HL-60 (cell line): ENCODE measurements at regions not wholly inside any gene's neighbourhood (a gene's known extent, or its start where the extent isn't known, plus 50 kb on each side); places are given as distances from the start of the nearest gene placed in this dataset.

Experiments
- DNase-seq, 2 experiments: peaks; one replicate each; pipeline ENCODE4 v3.0.0-alpha.2; 2010 to 2020; ENCODE audit warnings: low read depth in 1 of 2, low spot score in 1 of 2
- H3K27ac ChIP-seq: fragments of 250-450 bp; sonication (Bioruptor Pico); replicated peaks from 2 replicates; pipeline ENCODE4 v1.5.1; 2020; ENCODE audit warnings: mild to moderate bottlenecking, moderate library complexity
- H3K27me3 ChIP-seq: fragments of 250-450 bp; sonication (Bioruptor Pico); 2 replicates; pipeline ENCODE4 v1.5.1; 2021; ENCODE audit warnings: mild to moderate bottlenecking, moderate library complexity; ENCODE audit not compliant: insufficient read depth, poor library complexity, severe bottlenecking
- H3K4me3 ChIP-seq: replicated peaks from 2 replicates; pipeline ENCODE4 v1.5.1; 2011; ENCODE audit warnings: mild to moderate bottlenecking, control low read depth, low read length; ENCODE audit not compliant: insufficient read depth
- CTCF ChIP-seq: IDR thresholded peaks from one replicate; pipeline ENCODE4 v1.5.1; 2011; ENCODE audit warnings: low read length, control low read depth, inconsistent platforms; ENCODE audit not compliant: insufficient read depth
- GABPA ChIP-seq: IDR thresholded peaks from 2 replicates; pipeline ENCODE4 v1.6.1; 2012; ENCODE audit warnings: low read depth
- POLR2AphosphoS5 ChIP-seq: IDR thresholded peaks from 2 replicates; pipeline ENCODE4 v1.6.1; 2012; ENCODE audit warnings: low read depth
- REST ChIP-seq: IDR thresholded peaks from 2 replicates; pipeline ENCODE4 v1.6.1; 2012; ENCODE audit warnings: low read depth; ENCODE audit not compliant: insufficient replicate concordance
- SPI1 ChIP-seq: IDR thresholded peaks from 2 replicates; pipeline ENCODE4 v1.6.1; 2012; ENCODE audit warnings: low read depth, mild to moderate bottlenecking, borderline replicate concordance

GRCh38 chr13:22690756-22691155 lies 490.0 kb upstream of the SGCG start:
- Histone ChIP-seq H3K27me3 (no peaks in the 10 kb centered on the region), H3K4me3 (no peak overlapping the region), H3K27ac (no peak overlapping the region)
- no peak for TF ChIP-seq GABPA
- TF ChIP-seq CTCF, result no peak
- no peak for TF ChIP-seq REST
- TF ChIP-seq SPI1, result no peak
- no peak for TF ChIP-seq POLR2AphosphoS5
- DNase-seq, result no peak

- DNase-seq, result no peak
- Histone ChIP-seq H3K27me3 (no peaks in the 10 kb centered on the region), H3K4me3 (no peak overlapping the region), H3K27ac (no peak overlapping the region)
- TF ChIP-seq CTCF (no peak), GABPA (no peak), SPI1 (no peak), REST (no peak), POLR2AphosphoS5 (no peak)
These were observed 487.1 kb upstream of the SGCG start for GRCh38 chr13:22693691-22694090.

GRCh38 chr13:22696433-22696832 lies 484.3 kb upstream of the SGCG start:
- Histone ChIP-seq H3K4me3 (no peak overlapping the region), H3K27me3 (no peaks in the 10 kb centered on the region), H3K27ac (no peak overlapping the region)
- TF ChIP-seq CTCF (no peak), REST (no peak), SPI1 (no peak), GABPA (no peak), POLR2AphosphoS5 (no peak)
- no peak for DNase-seq
